Tibial nerve (tissue), 3 donors: ENCODE measurements at regions not wholly inside any gene's neighbourhood (a gene's known extent, or its start where the extent isn't known, plus 50 kb on each side); places are given as distances from the start of the nearest gene placed in this dataset.

ENCODE experiments used
- CTCF ChIP-seq, 5 experiments: fragments of 200-600 bp in 3 of 5; fragments of 450-650 bp in 2 of 5; sonication (generic) in 3 of 5; IDR thresholded peaks; one replicate each; pipeline ENCODE4 v1.5.1; 2016 to 2019; ENCODE audit warnings: antibody characterized with exemption in 5 of 5, mild to moderate bottlenecking in 3 of 5, moderate library complexity in 2 of 5
- POLR2A ChIP-seq, 2 donors: fragments of 450-650 bp; IDR thresholded peaks; one replicate each; pipeline ENCODE4 v1.6.1; 2017; ENCODE audit warnings: antibody characterized with exemption in 2 of 2, mild to moderate bottlenecking in 2 of 2, moderate library complexity in 2 of 2

DNA sequence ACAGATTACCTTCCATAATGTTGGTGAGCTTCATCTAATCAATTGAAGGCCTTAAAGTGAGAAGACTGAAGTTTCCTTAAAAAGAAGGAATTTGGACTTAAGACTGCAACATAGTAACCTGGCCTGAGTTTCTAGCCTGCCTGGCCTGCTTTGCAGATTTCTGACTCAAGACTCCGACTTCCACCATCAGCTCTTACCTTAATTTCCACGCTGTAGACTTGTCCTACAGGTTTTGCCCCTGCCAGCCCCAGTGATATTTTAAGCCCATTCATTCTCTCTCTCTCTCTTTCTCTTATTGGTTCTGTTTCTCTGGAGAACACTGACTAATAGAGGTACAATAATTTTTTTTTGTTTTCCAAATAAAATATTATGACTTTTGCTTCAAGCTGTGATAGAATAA is 862.3 kb upstream of the GHITM start:
- TF ChIP-seq POLR2A (IDR thresholded peaks at IDR 0.05): no peak
- TF ChIP-seq CTCF (IDR thresholded peaks at IDR 0.05): no peak
